SU-DHL-6 (cell line): ENCODE measurements at regions not wholly inside any gene's neighbourhood (a gene's known extent, or its start where the extent isn't known, plus 50 kb on each side); places are given as distances from the start of the nearest gene placed in this dataset.

Experiments
- H2AFZ ChIP-seq: fragments of 200-600 bp; sonication (generic); 2 replicates; pipeline ENCODE4 v1.6.1; 2014; ENCODE audit warnings: low read depth, mild to moderate bottlenecking, moderate library complexity, mixed read lengths, antibody characterized with exemption, low read length; ENCODE audit not compliant: severe bottlenecking
- H3F3A ChIP-seq: fragments of 200-600 bp; shearing (Covaris generic); 2 replicates; pipeline ENCODE4 v1.6.0; 2016; ENCODE audit warnings: antibody characterized with exemption, mild to moderate bottlenecking; ENCODE audit not compliant: insufficient read depth
- H3K27ac ChIP-seq: fragments of 200-600 bp; sonication (generic); 2 replicates; pipeline ENCODE4 v1.5.1; 2016; ENCODE audit warnings: low read depth, mild to moderate bottlenecking, low read length, moderate library complexity, mixed read lengths
- H3K27me3 ChIP-seq: fragments of 200-600 bp; sonication (generic), shearing (Covaris generic); 2 replicates; pipeline ENCODE4 v1.6.0; 2014; ENCODE audit warnings: mild to moderate bottlenecking, low read length
- H3K36me3 ChIP-seq: fragments of 200-600 bp; sonication (generic); 2 replicates; pipeline ENCODE4 v1.6.1; 2014; ENCODE audit warnings: mild to moderate bottlenecking, low read length, mixed read lengths
- H3K4me2 ChIP-seq: fragments of 300-600, 200-600 bp; shearing (Covaris generic), sonication (generic); 2 replicates; pipeline ENCODE4 v1.6.0; 2014; ENCODE audit warnings: low read length, low read depth, mild to moderate bottlenecking; ENCODE audit not compliant: poor library complexity, severe bottlenecking
- H3K4me3 ChIP-seq: fragments of 200-600 bp; sonication (generic); 2 replicates; pipeline ENCODE4 v1.5.1; 2014; ENCODE audit warnings: antibody characterized with exemption, low read length, mild to moderate bottlenecking, mixed read lengths; ENCODE audit not compliant: insufficient read depth, poor library complexity, severe bottlenecking
- H3K79me2 ChIP-seq: fragments of 200-600 bp; sonication (generic); 2 replicates; pipeline ENCODE4 v1.6.1; 2014; ENCODE audit warnings: mild to moderate bottlenecking, low read length, moderate library complexity; ENCODE audit not compliant: insufficient read depth
- H3K9ac ChIP-seq: fragments of 200-600 bp; sonication (generic); 2 replicates; pipeline ENCODE4 v1.7.0; 2014; ENCODE audit warnings: mild to moderate bottlenecking, low read length
- H3K9me2 ChIP-seq: fragments of 200-600 bp; sonication (generic); replicated peaks from 2 replicates; pipeline ENCODE4 v1.6.1; 2014; ENCODE audit warnings: low read length; ENCODE audit not compliant: insufficient read depth
- H3K9me3 ChIP-seq: fragments of 200-600 bp; sonication (generic); 2 replicates; pipeline ENCODE4 v1.6.1; 2014; ENCODE audit warnings: low read length, mixed read lengths; ENCODE audit not compliant: insufficient read depth
- H4K20me1 ChIP-seq: fragments of 200-600 bp; sonication (generic); 2 replicates; pipeline ENCODE4 v1.6.1; 2014; ENCODE audit warnings: low read depth, mild to moderate bottlenecking, antibody characterized with exemption, low read length, moderate library complexity, mixed read lengths
- CTCF ChIP-seq: fragments of 200-600 bp; sonication (generic); IDR thresholded peaks from one replicate; pipeline ENCODE4 v1.5.1; 2017; ENCODE audit warnings: antibody characterized with exemption, mild to moderate bottlenecking, low read length, moderate library complexity; ENCODE audit not compliant: insufficient read depth, poor library complexity, severe bottlenecking
- EZH2phosphoT487 ChIP-seq: fragments of 200-600 bp; sonication (generic), shearing (Covaris generic); conservative IDR thresholded peaks from 2 replicates; pipeline ENCODE4 v1.6.1; 2018; ENCODE audit warnings: mild to moderate bottlenecking, antibody characterized with exemption, low read length, moderate library complexity, mixed read lengths

- Histone ChIP-seq H3K79me2 (no peaks in the 10 kb centered on the region), H3K4me3 (no peak overlapping the region), H3K27ac (no peak overlapping the region), H3K9me2 (no peaks in the 10 kb centered on the region), H3K36me3 (no peaks in the 10 kb centered on the region), H3K9me3 (no peaks in the 10 kb centered on the region), H3K4me2 (peak overlapping the region; percentile 19), H3K27me3 (no peaks in the 10 kb centered on the region), H3F3A (no peaks in the 10 kb centered on the region), H2AFZ (no peak overlapping the region), H4K20me1 (no peaks in the 10 kb centered on the region), H3K9ac (no peak overlapping the region)
- TF ChIP-seq EZH2phosphoT487 (no peak), CTCF (no peak)
These were observed 463.9 kb downstream of the ICE1 start for GRCh38 chr5:5886353-5886752.

- H4K20me1 ChIP-seq: no peaks in the 10 kb centered on the region
- no peaks in the 10 kb centered on the region for H3K9me2 ChIP-seq
- H2AFZ ChIP-seq: no peak overlapping the region
- H3K27ac ChIP-seq: no peak overlapping the region
- no peak overlapping the region for H3K4me3 ChIP-seq
- H3F3A ChIP-seq: no peaks in the 10 kb centered on the region
- H3K27me3 ChIP-seq: no peaks in the 10 kb centered on the region
- no peaks in the 10 kb centered on the region for H3K79me2 ChIP-seq
- no peaks in the 10 kb centered on the region for H3K36me3 ChIP-seq
- H3K9ac ChIP-seq: no peak overlapping the region
- H3K4me2 ChIP-seq: no peak overlapping the region
- H3K9me3 ChIP-seq: no peaks in the 10 kb centered on the region
- TF ChIP-seq CTCF (no peak), EZH2phosphoT487 (no peak)
These were observed 463.3 kb downstream of the ICE1 start for GRCh38 chr5:5885782-5886181.

GRCh38 chr5:5884593-5884992 is 462.1 kb downstream of the ICE1 start:
- H3K36me3 ChIP-seq: no peaks in the 10 kb centered on the region
- H3K9ac ChIP-seq: no peak overlapping the region
- H3K4me3 ChIP-seq: no peak overlapping the region
- no peak overlapping the region for H3K4me2 ChIP-seq
- H3K27me3 ChIP-seq: no peaks in the 10 kb centered on the region
- H3F3A ChIP-seq: no peaks in the 10 kb centered on the region
- TF ChIP-seq EZH2phosphoT487: no peak
- TF ChIP-seq CTCF: no peak
- no peak overlapping the region for H3K27ac ChIP-seq
- H2AFZ ChIP-seq: no peak overlapping the region
- no peaks in the 10 kb centered on the region for H3K9me2 ChIP-seq
- H3K9me3 ChIP-seq: no peaks in the 10 kb centered on the region
- no peaks in the 10 kb centered on the region for H3K79me2 ChIP-seq
- no peaks in the 10 kb centered on the region for H4K20me1 ChIP-seq

- Histone ChIP-seq H3K27me3 (no peaks in the 10 kb centered on the region), H3K4me2 (no peak overlapping the region), H3K9me2 (no peaks in the 10 kb centered on the region), H3K36me3 (no peaks in the 10 kb centered on the region), H3K79me2 (no peaks in the 10 kb centered on the region), H3K9ac (no peak overlapping the region), H3K27ac (no peak overlapping the region), H3F3A (no peaks in the 10 kb centered on the region), H3K9me3 (no peaks in the 10 kb centered on the region), H4K20me1 (no peaks in the 10 kb centered on the region), H3K4me3 (no peak overlapping the region), H2AFZ (no peak overlapping the region)
- no peak for TF ChIP-seq CTCF
- no peak for TF ChIP-seq EZH2phosphoT487
These were observed 461.1 kb downstream of the ICE1 start for GRCh38 chr5:5883562-5883961.
